Panc1 (cell line): ENCODE measurements at regions not wholly inside any gene's neighbourhood (a gene's known extent, or its start where the extent isn't known, plus 50 kb on each side); places are given as distances from the start of the nearest gene placed in this dataset.

Experiments used
- ATAC-seq: fragments of 200-7000 bp; cut with Tn5 transposase; 2 replicates; pipeline ENCODE4 v1.9.1; 2020; ENCODE audit warnings: mild to moderate bottlenecking, moderate library complexity
- BruUV-seq: library from RNA; stranded (reverse); fragments of 400-500 nt; replicated peaks from 2 replicates; lab custom pipeline; 2021; lab: Mats Ljungman, UMichigan
- CTCF ChIA-PET: fragments of 300-600 bp; sonication (Branson Sonifier 250); formaldehyde crosslinking; loops from one replicate; lab custom pipeline; 2022; ENCODE audit warnings: antibody characterized with exemption; lab: Charles Lee
- POLR2A ChIA-PET: fragments of 300-600 bp; sonication (Branson Sonifier 250); formaldehyde crosslinking; loops from one replicate; lab custom pipeline; 2022; ENCODE audit warnings: antibody characterized with exemption; lab: Charles Lee
- DNase-seq: peaks from one replicate; pipeline ENCODE4 v3.0.0-alpha.2; 2010; ENCODE audit warnings: low read depth, low spot score
- H3K27ac ChIP-seq: 2 replicates; pipeline ENCODE4 v1.5.1; 2011; ENCODE audit warnings: mild to moderate bottlenecking, low read length, inconsistent platforms
- H3K27me3 ChIP-seq: fragments of 200-500 bp; sonication (Bioruptor generic); 2 replicates; pipeline ENCODE4 v1.6.0; 2014; ENCODE audit warnings: low read length, inconsistent platforms; ENCODE audit not compliant: control insufficient read depth, insufficient read depth
- H3K36me3 ChIP-seq: fragments of 200-500 bp; sonication (Bioruptor generic); 2 replicates; pipeline ENCODE4 v1.5.1; 2014; ENCODE audit warnings: inconsistent platforms, mild to moderate bottlenecking, low read length, moderate library complexity; ENCODE audit not compliant: control insufficient read depth, insufficient read depth
- H3K4me1 ChIP-seq: 2 replicates; pipeline ENCODE4 v1.5.1; 2011; ENCODE audit warnings: inconsistent platforms, mild to moderate bottlenecking, low read length, moderate library complexity; ENCODE audit not compliant: control insufficient read depth, insufficient read depth
- H3K4me3 ChIP-seq, 2 experiments: 2 replicates each; pipeline ENCODE4 v1.5.1; 2011 to 2012; ENCODE audit warnings: low read depth in 2 of 2, low read length in 2 of 2, mild to moderate bottlenecking in 2 of 2, inconsistent platforms in 1 of 2, moderate library complexity in 1 of 2
- H3K9me3 ChIP-seq: fragments of 200-500 bp; sonication (Bioruptor generic); 2 replicates; pipeline ENCODE4 v1.5.1; 2014; ENCODE audit warnings: low read depth, mild to moderate bottlenecking, inconsistent platforms, low read length, moderate library complexity; ENCODE audit not compliant: control insufficient read depth, insufficient read depth
- CTCF ChIP-seq: fragments of 450-650 bp; IDR thresholded peaks from 2 replicates; pipeline ENCODE4 v1.5.1; 2017; ENCODE audit warnings: mild to moderate bottlenecking
- POLR2AphosphoS5 ChIP-seq: IDR thresholded peaks from 2 replicates; pipeline ENCODE4 v1.6.1; 2012; ENCODE audit warnings: mild to moderate bottlenecking, low read depth, low read length, moderate library complexity
- REST ChIP-seq, 2 experiments: IDR thresholded peaks; 2 replicates each; pipeline ENCODE4 v1.6.1; 2011 to 2012; ENCODE audit warnings: low read depth in 2 of 2, control low read depth in 1 of 2, low read length in 1 of 2, mild to moderate bottlenecking in 1 of 2, moderate library complexity in 1 of 2; ENCODE audit not compliant: insufficient read depth in 1 of 2
- SIN3A ChIP-seq: IDR thresholded peaks from 2 replicates; pipeline ENCODE4 v1.6.1; 2012; ENCODE audit warnings: low read depth, mild to moderate bottlenecking, low read length, moderate library complexity, borderline replicate concordance; ENCODE audit not compliant: insufficient read depth
- TCF7L2 ChIP-seq: IDR thresholded peaks from 2 replicates; pipeline ENCODE4 v1.6.1; 2011; ENCODE audit warnings: mild to moderate bottlenecking, low read depth, low read length, inconsistent platforms
- in situ Hi-C: cut with HindIII; loops from 2 replicates; pipeline ENCODE4 v1.10.0; 2016; ENCODE audit warnings: low sequenced_read_pairs, low pct_unique_long_range_greater_than_20kb
- intact Hi-C: fragments of 100-400 bp; cut with micrococcal nuclease; formaldehyde crosslinking; loops from one replicate; pipeline ENCODE4 v1.10.0; 2022; ENCODE audit not compliant: unreplicated experiment

GRCh38 chr14:66434464-66434863 lies 51.7 kb upstream of the CCDC196 start:
- no TSS peak for BruUV-seq

GRCh38 chr14:66435683-66436082 lies 50.5 kb upstream of the CCDC196 start:
- in situ Hi-C loops = no loop called here
- Histone ChIP-seq H3K4me3 (no peak overlapping the region), H3K27ac (no peak overlapping the region), H3K4me1 (no peaks in the 10 kb centered on the region), H3K36me3 (no peaks in the 10 kb centered on the region), H3K9me3 (peaks cover 11% of the 10 kb centered on the region; the same call in 1 of the 2 replicates), H3K27me3 (no peaks in the 10 kb centered on the region; the same call in 1 of the 2 replicates)
- CTCF ChIA-PET = no interaction called here
- BruUV-seq = no TSS peak
- intact Hi-C loops = no loop called here
- ATAC-seq (no peak), DNase-seq (no peak)
- TF ChIP-seq REST (IDR thresholded peaks at IDR 0.05; ENCODE audit: insufficient read depth in 1 of 2, low read depth in 2 of 2, low read length in 1 of 2) (no peak), TCF7L2 (no peak), CTCF (no peak), SIN3A (no peak), POLR2AphosphoS5 (no peak)
- POLR2A ChIA-PET = no interaction called here

More at GRCh38 chr14:66434464-66434863, 51.7 kb upstream of the CCDC196 start:
- ATAC-seq (no peak), DNase-seq (no peak)
- Histone ChIP-seq H3K27ac (no peak overlapping the region), H3K27me3 (no peaks in the 10 kb centered on the region; the same call in 1 of the 2 replicates), H3K4me1 (no peaks in the 10 kb centered on the region), H3K9me3 (peaks cover 6% of the 10 kb centered on the region; the same call in 1 of the 2 replicates), H3K36me3 (no peaks in the 10 kb centered on the region), H3K4me3 (no peak overlapping the region)
- intact Hi-C loops (no loop called here), in situ Hi-C loops (no loop called here)
- TF ChIP-seq TCF7L2 (no peak), CTCF (no peak), POLR2AphosphoS5 (no peak), REST (IDR thresholded peaks at IDR 0.05; ENCODE audit: insufficient read depth in 1 of 2, low read depth in 2 of 2, low read length in 1 of 2) (no peak), SIN3A (no peak)
- ChIA-PET POLR2A (interaction anchor here (0.5 kb wide), 1 partner anchor 1087 kb away, joined by 5 read pairs; no protein-coding TSS in a partner anchor), CTCF (no interaction called here)
